GM21737 (cell line): ENCODE measurements at regions not wholly inside any gene's neighbourhood (a gene's known extent, or its start where the extent isn't known, plus 50 kb on each side); places are given as distances from the start of the nearest gene placed in this dataset.
"Not testable (repeated sequence)": the region's sequence is repeated elsewhere in the genome, so short reads cannot be mapped to it uniquely, and the experiment has no call there.

Experiments
- ATAC-seq: cut with Tn5 transposase; IDR thresholded peaks from one replicate; pipeline ENCODE4 v1.9.1; 2021; ENCODE audit warnings: mild to moderate bottlenecking, moderate library complexity; ENCODE audit not compliant: unreplicated experiment

DNA sequence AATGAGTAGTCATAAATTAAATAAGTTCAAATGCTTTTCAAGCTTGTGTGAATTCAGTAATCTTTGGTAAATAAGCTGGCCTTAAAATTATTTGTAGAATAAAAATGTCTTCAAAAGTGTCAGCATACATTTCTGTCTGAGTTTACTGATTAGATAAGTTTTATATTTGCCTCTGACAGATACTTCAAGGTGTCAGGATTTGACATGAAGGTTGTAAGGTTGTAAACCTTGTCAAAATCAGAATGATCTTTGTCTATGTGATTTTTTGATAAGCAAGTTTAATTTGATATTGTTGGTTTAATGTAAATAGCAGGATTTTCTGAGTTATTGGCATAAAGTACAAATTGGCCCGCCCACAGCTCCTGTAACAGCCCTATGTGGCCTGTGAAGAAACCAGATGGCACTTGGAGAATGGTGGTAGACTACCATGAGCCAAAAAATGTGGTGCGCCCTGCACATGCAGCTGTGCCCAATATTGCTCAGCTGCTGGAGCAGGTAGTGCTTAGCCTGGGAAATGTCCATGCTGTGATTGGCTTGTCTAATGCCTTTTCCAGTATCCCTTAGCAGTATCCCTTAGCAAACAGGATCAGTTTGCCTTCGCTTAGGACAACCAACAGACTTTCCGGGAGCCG lies 188.0 kb upstream of the SPHKAP start:
- no peak for ATAC-seq

DNA sequence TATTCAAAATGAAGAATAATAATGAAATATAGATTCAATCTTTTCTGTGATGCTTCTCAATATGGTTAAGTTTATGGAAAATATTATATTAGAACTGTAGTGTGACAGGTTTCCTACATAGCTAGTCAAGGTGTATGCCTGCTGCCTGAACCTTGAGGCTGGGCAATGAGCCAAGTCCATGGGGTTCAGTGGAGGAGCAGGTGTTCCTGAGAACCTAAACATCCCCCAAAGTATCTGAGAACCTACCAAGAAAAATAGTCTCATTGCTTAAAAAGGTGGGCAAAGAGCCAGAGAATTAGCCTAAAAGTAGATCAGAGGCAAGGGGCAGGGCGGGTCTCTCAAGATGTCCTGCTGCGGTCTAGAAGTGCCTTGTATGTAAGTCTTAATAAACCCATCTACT lies 185.9 kb upstream of the SPHKAP start:
- ATAC-seq = no peak

DNA sequence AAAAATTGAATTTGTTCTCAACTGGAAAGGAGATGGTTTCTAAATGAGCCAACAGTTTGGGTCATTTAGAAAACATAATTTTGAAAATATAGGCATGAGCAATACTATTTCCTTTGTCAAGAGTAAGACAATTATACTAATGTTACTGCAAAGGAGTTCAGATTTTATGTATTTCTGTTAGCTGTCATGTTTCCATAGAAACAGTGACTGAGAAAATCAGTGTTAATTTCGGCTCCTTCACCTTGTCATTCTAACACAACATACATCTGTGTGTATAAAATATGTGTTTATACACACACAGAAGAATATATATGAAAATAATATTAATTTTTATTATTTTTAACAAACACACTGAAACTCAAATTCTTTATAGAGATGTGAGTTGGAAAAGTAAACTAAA lies 178.0 kb upstream of the SPHKAP start:
- no peak for ATAC-seq

DNA sequence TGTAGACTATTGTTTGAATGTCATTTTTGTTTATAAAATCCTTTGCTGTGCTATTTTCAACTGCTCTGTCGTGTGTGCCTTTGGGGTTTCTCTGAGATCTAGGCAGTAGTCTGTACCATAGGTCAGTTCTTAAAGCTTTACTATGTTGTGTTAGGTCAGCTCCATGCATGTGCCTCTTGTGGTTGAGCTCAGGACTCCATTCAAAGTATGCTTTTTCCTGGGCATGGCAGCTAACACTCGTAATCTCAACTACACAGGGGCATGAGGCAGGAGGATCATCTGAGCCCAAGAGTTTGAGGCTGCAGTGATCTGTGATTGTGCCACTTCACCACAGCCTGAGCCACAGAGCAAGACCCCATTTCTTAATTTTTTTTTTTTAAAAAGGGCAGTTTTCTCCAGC lies 174.4 kb upstream of the SPHKAP start:
- no peak for ATAC-seq

DNA sequence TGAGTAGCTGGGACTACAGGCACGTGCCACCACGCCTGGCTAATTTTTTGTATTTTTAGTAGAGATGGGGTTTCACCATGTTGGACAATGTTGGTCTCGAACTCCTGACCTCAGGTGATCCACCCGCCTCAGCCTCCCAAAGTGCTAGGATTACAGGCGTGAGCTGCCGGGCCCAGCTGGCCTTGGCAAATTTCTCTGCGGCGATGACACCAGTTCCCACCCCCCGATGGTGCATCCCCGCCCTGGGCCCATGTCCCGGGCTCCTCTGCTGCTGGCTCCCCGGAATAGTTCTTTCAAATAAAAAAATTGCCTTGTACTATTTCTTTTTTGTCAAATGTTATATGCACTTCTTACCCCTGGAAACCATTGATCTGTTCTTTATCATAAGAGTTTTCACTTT lies 171.5 kb upstream of the SPHKAP start:
- ATAC-seq = not testable (repeated sequence)

DNA sequence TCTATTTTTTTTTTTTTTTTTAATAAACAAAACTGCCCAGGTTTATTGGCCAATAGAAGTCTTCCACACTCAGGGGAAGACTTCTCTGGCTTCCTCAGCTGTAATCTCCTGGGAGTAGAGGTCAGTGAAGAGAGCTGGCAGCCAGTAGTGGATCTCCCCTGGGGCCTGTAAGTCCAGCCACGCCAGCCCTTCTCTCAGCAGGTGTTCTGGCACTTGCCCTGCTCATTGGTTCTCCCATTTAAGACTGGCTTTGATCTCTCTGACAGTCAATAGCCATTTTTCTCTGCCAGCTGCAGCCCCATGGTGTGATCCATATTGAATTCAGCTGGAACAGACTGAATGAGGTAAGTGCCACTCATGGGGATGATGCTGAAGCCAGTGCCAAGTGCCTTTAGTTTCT lies 170.6 kb upstream of the SPHKAP start:
- ATAC-seq = no peak

DNA sequence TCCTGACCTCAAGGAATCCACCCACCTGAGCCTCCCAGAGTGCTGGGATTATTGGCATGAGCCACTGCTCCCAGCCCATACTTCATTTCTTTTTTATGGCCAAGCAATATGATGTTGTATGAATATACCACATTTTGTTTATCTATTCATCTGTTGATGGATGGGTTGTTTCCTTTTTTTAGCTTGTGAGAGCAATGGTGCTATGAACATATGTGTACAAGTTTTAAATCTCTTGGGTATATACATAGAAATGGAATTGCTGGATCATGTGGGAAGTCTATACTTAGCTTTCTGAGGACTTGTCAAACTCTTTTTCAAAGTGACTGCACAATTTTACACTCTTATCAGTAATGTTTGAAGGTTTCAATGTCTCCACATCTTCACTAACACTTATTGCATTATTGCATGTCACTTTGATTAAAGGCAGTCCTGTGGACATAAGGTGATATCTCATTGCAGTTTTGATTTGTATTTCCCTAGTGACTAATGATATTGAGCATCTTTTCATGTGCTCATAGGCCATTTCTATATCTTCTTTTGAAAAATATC lies 167.1 kb upstream of the SPHKAP start:
- no peak for ATAC-seq

DNA sequence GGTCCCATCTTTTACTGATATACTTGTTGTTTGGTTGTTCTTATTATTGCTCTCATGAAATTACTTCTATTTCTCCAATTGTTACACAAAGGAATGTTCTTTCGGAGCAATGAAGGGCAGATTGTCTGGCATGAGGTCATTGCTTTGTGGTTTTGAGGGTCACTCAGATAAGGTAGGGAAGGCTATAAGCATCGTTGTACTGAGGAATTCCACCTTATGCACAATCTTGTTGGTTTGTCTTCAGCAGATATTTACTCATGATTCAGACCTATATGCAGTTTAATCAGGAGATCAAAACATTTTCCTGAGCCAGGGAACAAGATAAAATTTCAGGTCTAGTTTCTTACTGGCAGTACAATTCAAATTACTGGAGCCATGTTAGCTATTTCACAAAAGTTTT lies 163.0 kb upstream of the SPHKAP start:
- ATAC-seq = no peak

DNA sequence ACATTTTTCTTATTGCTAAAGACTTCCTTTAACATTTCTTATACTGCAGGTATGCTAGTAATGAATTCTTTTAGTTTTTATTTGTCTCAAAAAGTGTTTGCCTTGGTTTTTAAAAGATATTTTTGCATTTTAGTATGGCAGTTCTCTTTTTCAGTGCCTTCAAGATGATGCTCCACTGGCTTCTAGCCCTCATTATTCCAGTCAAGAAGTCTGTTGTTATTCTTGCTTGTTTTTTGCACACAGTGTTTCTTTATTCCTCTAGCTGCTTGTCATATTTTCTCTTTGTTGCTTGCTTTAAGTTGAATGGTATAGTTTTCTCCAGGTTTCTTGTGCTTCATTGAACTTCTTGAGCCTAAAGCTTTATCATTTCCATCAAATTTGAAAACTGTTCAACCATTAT lies 158.0 kb upstream of the SPHKAP start:
- no peak for ATAC-seq

DNA sequence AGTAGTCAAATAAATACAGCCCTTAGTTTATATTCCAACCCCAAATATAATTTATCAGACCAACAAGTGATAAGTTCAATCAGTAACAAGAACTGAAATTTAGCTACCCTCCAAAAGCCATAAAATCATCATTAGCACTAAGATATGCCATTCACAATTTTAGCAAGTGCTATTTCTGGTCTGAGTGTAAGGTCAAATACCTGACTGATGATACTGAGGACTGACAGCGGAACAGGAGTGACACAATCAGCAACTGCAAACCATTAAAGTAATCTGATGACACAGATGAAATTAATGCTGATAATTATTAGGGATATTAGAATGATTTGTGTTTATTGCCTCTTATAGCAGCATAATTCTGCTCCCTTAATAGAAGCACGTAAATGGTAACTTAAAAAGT lies 152.7 kb upstream of the SPHKAP start:
- ATAC-seq = no peak

DNA sequence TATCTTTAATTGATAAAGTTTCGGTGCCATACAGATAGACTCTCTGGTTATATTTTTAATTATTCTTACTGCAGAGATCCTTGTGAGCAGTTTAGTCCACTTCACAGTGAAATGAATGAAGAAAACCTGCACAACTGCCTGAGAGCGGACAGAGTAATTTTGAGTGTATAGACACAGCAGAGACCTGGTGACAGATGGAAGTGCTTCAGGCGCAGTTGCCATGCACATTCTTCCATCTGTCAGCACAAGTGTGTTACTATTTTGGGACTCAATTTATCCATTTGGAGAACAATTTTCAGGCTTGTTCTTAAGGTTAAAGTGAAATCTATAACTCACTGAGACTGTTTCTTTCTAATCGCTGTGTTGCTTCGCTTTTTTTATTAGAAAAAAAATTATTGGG lies 147.8 kb upstream of the SPHKAP start:
- no peak for ATAC-seq

DNA sequence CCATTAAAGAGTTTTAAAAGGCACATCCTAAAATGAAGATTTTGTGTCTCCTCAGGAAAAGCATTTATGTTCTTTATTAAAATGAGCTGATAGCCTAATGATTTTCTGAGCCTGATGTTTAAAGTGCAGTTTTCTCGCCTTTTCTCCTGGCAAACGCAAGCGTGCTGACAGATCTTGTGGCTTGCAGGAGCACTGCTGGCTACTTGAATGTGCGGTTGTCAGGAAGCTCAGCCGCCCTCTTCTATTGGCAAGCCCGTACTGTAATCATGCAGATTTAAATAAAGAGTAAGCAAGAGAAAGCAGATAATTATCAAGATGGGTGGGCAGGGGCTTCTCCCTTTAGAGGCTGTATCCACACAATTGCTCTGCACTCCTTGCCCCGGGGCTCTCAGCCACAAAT lies 139.5 kb upstream of the SPHKAP start:
- no peak for ATAC-seq

DNA sequence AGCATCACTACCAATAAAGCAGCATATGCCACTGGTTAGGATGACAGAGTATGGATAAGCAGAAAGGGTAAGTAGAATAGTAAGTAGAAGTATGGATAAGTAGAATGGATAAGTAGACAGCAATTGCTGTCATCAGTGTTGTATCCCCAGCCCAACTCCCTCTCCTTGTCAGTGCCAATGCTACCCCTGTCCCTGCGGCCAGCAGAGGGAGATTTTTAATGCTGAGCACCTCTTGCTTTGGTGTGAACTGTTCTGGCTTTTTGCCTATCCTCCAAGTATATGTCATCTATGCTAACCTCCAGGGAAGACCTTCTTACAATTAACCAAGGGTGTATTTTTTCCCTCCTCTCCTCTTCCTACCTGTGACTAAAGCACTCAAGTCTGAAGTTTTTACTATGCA lies 136.7 kb upstream of the SPHKAP start:
- ATAC-seq = no peak

DNA sequence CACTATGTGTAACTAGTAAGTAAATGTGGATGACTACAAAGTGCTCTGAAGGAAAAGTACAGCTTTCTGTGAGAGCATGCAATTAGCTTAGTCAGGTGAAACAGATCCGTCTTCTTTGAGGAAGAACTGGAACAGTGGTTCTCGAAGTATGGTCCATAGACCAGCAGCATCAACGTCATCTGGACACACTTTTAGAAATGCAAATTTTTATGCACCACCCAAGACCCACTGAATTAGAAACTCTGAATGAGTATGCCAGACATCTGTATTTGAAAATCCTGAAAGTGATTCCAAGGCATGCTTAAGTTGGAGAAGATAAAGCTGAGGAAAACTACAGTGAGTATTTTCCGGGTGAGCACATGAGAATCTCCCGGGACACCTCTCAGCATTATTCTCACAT lies 130.7 kb upstream of the SPHKAP start:
- no peak for ATAC-seq

DNA sequence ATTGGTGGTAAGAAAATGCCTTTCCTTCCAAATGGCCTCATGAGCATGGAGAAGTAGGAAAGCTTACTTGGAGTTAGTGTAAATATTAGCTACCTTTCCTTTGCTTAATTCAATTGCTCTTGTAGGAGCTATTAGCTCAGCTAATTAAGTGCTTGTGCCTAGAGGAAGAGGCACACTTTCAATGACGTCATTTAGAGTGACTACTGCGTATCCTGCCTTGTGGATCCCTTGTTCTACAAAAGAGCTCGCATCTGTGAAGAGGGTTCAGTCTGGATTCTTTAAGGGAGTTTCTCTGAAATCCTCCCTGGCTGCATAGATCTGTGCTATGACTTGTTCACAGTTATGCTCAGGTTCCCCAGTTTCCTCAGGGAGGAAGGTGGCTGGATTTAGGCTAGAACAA lies 122.5 kb upstream of the SPHKAP start:
- no peak for ATAC-seq

DNA sequence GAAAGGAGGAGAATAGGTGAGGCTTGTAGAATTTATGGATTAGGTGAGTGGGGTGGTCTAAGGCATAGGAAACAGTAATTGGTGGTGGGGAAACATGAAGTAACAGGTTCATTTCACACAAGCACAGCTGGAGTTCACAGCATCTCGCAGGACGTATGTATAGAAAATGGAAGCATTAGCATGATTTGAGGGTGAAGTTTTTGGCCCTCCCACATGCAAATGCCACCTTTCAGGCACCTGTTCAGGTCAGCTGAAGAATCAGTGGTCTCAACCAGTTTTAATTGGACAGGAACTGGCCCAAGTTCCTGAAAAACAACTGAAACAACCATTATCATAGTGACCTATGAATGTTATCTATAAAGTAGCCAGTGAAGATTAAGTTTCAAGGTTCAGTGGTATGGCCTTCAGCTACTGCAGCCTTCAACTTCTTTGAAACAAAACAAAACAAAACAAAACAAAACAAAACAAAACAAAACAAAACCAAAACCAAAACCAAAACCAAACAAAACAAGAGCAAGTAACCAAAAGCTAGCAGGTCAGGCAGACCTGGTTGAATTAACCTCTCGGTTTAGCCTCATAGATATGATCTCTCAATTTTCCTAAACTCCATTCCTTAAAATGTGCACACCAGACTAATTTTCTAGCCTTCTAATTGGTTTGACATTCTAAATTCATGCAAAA lies 102.1 kb upstream of the SPHKAP start:
- no peak for ATAC-seq

DNA sequence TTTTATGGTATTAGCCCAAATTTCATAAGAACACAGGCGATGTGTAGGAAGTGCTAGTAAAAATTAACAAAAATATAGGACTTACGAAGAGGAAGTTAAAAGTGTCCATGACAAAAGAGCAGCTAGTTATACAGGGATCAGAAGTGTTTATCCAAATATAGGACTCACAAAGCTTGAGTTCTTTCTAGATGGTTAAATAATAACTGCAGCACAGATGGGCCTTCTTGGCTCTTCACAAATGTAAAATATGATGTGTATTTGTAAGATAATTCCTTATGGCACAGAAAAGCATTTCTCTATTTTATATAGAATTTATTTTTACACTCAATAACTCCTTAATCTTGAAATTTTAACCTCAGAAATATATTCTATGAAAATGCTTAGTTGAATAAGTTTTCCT lies 100.9 kb upstream of the SPHKAP start:
- no peak for ATAC-seq

DNA sequence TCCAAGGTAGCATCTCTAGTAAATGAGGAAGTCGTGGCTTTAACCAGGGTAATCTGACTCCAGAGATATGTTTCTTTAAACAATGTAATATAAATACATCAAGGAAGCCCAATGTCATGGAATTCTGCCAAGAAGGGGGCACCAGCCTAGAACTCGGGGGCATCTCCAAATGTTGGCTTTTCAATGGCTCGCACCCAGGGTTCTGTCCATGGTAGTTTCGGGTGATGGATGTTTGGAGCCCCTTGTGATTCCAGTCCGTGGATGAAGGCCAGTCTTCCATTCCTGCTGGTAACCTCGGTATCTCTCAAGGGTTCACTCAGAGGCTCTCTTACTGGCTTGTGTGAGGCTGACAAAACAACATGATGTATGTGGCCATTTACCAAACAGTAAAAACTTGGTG lies 91.7 kb upstream of the SPHKAP start:
- ATAC-seq = no peak

DNA sequence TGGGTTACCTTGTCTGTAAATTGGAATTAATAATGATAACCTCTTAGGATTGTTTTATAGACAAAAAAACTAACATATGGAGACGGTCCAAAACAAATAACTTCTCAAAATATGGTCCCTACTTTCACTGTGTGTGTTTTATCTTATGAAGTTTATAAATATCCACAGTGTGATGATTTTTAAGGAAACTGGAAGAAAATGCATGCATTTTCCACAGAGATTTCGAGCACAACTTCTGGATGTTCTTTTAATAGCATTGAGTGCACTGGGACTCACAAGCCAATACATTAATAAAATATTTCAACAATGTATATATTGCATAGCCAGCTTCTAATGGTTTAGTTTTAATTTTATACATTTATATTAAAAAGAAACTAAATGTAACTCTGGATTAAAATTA lies 87.9 kb upstream of the SPHKAP start:
- ATAC-seq = no peak

DNA sequence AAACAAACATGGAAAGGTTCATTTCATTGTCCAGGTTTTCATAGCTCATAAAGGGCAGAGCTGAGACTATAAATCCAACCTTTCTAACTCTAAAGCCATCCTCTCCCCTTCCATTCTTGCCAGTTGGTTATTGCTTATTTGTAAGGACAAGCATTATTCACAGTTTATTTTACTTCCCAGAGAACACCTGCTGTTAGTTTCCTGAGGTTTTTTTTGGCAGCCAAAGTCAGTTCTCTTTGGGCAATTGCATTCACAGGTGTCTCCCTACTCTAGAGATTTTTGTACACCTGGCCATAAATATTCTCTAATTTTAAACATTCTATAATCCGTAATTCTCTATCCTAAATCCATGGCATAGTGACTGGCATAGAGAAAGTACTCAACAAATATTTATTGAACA lies 87.3 kb upstream of the SPHKAP start:
- ATAC-seq = no peak

DNA sequence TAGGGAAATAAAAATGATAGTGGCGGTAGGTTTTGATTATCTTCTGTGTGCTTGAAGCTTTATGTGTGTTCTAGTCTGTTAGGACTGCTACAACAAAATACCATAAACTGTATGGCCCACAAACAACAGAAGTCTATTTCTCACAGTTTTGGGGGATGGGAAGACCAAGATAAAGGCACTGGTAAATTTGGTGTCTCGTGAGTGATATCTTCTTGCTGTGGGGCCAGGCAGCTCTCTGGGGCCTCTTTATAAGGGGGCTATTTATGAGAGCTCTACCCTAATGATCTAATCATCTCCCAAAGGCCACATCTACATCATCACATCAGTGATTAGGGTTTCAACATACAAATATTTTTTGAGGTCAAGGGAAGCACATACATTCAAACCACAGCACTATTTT lies 86.8 kb upstream of the SPHKAP start:
- no peak for ATAC-seq

DNA sequence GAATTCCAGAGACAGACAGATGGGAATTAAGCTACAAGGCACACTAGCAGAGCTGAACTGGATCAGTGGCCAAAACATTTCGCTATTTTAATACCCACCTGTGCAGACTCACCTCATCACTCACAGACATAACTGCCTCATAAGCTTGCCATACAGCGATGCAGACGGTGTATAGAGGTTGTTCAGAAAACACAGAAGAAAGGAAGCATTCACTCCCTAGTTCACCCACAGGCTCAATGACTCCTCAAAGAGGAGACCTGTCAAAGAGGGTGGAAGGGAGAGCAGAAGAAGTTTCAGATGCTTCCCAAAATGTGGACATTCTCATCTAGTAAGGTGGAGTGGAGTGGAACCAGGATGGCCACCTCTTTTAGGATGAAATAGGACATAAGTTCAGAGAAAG lies 81.7 kb upstream of the SPHKAP start:
- no peak for ATAC-seq

DNA sequence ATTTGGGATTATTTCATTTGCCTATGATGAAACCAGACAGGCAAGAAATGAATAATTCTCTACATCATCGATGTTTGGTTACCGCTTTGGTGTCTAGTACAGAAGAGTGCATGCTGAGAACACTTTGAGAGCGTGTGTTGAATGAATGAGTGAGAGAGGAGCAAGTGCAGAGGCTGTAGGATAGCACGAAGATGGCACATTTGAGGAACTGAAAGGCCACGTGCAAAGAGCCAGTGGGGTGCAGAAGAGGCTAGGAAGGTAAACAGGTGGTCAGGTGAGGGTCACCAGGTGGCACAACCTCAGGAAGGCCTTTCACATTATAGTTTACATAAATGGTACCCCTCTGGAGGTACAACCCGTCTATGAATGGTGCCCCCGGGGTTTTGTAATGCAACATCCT lies 80.1 kb upstream of the SPHKAP start:
- ATAC-seq = no peak
